ENCODE measurements at regions not wholly inside any gene's neighbourhood (a gene's known extent, or its start where the extent isn't known, plus 50 kb on each side); places are given as distances from the start of the nearest gene placed in this dataset.

DNA sequence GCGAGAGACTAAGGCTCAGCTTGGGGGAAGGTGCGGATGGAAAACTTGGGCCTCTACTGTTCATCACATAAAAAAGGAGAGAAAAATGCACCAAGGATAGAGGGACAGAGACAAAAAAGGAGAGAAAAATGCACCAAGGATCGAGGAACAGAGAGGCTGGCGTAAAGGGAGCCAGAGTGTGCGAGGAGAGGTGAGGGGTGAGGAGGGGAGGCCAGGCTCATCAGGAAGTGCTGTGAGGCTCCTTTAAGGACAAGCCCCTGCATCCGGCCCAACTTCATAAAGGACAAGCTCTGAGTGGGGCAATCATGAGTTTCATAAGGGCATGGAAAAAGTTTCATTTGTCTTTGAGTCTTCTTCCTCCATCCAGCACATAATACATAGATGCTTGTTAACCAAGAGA, 117.2 kb upstream of the NXT1 start:
- intact Hi-C loops (cut with DNase I), result no loop called here
- Histone ChIP-seq H3K9me3 (no peaks in the 10 kb centered on the region), H3K27ac (no peak overlapping the region), H3K36me3 (no peaks in the 10 kb centered on the region), H3K4me1 (no peaks in the 10 kb centered on the region), H3K27me3 (no peaks in the 10 kb centered on the region), H3K4me3 (no peak overlapping the region)
- WGBS, 2 donors, result 83 to 87% methylated on average over 6 of the region's 6 CpGs
- FAIRE-seq (no peak), ATAC-seq (no peak), DNase-seq (no peak)
- TF ChIP-seq CTCF (IDR thresholded peaks at IDR 0.05), result no peak

DNA sequence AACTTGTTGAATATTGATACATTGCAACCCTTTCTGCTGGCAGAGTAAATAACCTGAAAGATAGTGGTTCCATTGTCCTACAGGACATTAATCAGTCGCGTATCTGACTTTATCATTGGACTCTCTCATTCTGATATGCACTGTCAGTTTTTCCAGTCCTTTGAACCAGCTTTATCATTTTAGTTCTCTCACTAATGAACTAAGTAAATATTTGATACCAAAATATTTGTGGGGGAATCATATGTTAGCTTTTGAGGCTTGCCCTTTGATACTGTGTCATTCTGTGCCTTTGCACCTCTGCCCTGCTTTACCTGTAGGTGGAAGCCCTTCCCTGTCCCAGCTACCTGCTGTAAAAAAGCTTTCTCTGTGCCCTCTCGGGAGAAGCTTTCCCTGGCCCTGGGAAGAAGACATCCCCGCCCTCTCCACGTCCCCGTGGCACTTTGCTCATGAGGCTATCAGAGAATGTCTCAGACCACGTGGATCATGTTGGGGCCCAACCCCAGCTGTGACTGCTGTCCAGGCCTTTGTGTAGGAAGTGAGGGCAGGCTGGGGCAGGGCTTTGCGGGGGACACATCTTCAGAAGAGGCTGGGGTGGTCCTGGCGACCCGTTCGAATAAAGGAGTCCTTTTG, 117.8 kb upstream of the NXT1 start:
- TF ChIP-seq CTCF (IDR thresholded peaks at IDR 0.05), result no peak
- Histone ChIP-seq H3K27ac (no peak overlapping the region), H3K4me3 (no peak overlapping the region), H3K9me3 (no peaks in the 10 kb centered on the region), H3K36me3 (no peaks in the 10 kb centered on the region), H3K27me3 (no peaks in the 10 kb centered on the region), H3K4me1 (no peaks in the 10 kb centered on the region)
- 30 to 33% methylated on average over 11 of the region's 11 CpGs for WGBS, 2 donors
- ATAC-seq (peak in 3 of 4 donors; percentile 32 to 59 (median 54)), FAIRE-seq (no peak), DNase-seq (no peak)
- intact Hi-C loops (cut with DNase I), result no loop called here

GRCh38 chr20:23232219-23232581, 118.4 kb upstream of the NXT1 start:
- no peak overlapping the region for H3K27ac ChIP-seq
- no peak for FAIRE-seq
- DNase-seq, result no peak
- H3K36me3 ChIP-seq, result no peaks in the 10 kb centered on the region
- no peaks in the 10 kb centered on the region for H3K9me3 ChIP-seq
- WGBS, 2 donors, result 52 to 68% methylated on average over 4 of the region's 4 CpGs
- H3K4me3 ChIP-seq, result no peak overlapping the region
- intact Hi-C loops (cut with DNase I), result no loop called here
- ATAC-seq, result no peak
- no peak for TF ChIP-seq CTCF (IDR thresholded peaks at IDR 0.05)
- no peaks in the 10 kb centered on the region for H3K4me1 ChIP-seq
- no peaks in the 10 kb centered on the region for H3K27me3 ChIP-seq

- H3K27me3 ChIP-seq, result no peaks in the 10 kb centered on the region
- no peak for DNase-seq
- H3K9me3 ChIP-seq, result no peaks in the 10 kb centered on the region
- 71 to 85% methylated on average over 6 of the region's 6 CpGs for WGBS, 2 donors
- H3K36me3 ChIP-seq, result no peaks in the 10 kb centered on the region
- no peak for ATAC-seq
- no peaks in the 10 kb centered on the region for H3K4me1 ChIP-seq
- intact Hi-C loops (cut with DNase I), result no loop called here
- TF ChIP-seq CTCF (IDR thresholded peaks at IDR 0.05), result no peak
- no peak overlapping the region for H3K27ac ChIP-seq
- no peak overlapping the region for H3K4me3 ChIP-seq
- no peak for FAIRE-seq
Observed at GRCh38 chr20:23231561-23232218, 118.9 kb upstream of the NXT1 start.

DNA sequence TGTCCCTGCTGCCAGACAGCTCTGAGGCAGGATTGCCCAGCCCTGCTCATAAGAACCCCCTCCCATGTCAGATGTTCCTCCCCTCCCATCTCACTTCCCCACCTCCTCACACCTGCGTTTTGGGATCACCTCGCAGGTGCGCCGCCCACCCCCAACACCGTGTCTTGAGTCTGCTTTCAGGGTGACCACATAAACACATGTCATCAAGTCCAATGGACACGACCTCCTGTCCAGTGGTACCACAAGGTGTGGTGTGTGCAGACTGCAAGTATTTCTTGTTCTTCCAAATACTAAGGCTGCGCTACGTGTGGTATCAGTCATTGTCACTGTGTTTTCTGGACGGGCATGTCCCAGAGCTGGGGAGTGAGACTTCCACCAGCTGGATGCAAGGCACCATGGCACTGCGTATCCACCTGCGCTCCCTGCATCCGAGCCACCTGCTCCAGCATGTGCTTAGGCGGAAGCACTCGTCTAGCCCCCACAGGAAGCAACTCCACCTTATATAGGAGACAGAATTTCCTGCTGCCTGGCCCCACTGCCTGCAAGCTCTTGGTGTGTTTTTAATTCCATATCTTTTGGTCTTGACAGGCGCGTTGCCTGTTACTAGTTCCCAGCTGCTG, 119.7 kb upstream of the NXT1 start:
- H3K36me3 ChIP-seq, result no peaks in the 10 kb centered on the region
- no peak for TF ChIP-seq CTCF (IDR thresholded peaks at IDR 0.05)
- intact Hi-C loops (cut with DNase I), result no loop called here
- FAIRE-seq (no peak), ATAC-seq (no peak), DNase-seq (no peak)
- whole genome bisulfite sequencing, 2 donors, result 71 to 78% methylated on average over 16 of the region's 16 CpGs
- no peak overlapping the region for H3K27ac ChIP-seq
- H3K27me3 ChIP-seq, result no peaks in the 10 kb centered on the region
- no peaks in the 10 kb centered on the region for H3K4me1 ChIP-seq
- no peaks in the 10 kb centered on the region for H3K9me3 ChIP-seq
- no peak overlapping the region for H3K4me3 ChIP-seq

Measured in pancreas (tissue), 10 donors.